ENCODE measurements at regions not wholly inside any gene's neighbourhood (a gene's known extent, or its start where the extent isn't known, plus 50 kb on each side); places are given as distances from the start of the nearest gene placed in this dataset.

GRCh38 chr20:12170406-12170805, 252.7 kb downstream of the BTBD3 start:
- DNase-seq (ENCODE audit: extremely low read depth in 1 of 4, low spot score in 3 of 4) = no peak
- Histone ChIP-seq H3K4me1 (replicated peaks in 1 of 2; ENCODE audit: control insufficient read depth in 2 of 2, insufficient read depth in 2 of 2, low read length in 2 of 2) (no peaks in the 10 kb centered on the region), H4K20me1 (replicated peaks; ENCODE audit: control insufficient read depth, insufficient read depth, low read length) (no peaks in the 10 kb centered on the region), H2AFZ (ENCODE audit: low read depth, low read length) (no peak overlapping the region), H3K4me3 (no peak overlapping the region), H3K79me2 (ENCODE audit: control insufficient read depth, insufficient read depth, low read length) (no peaks in the 10 kb centered on the region), H3K27me3 (ENCODE audit: control insufficient read depth in 2 of 2, insufficient read depth in 2 of 2, low read length in 2 of 2) (no peaks in the 10 kb centered on the region), H3K9me3 (replicated peaks; ENCODE audit: control insufficient read depth, insufficient read depth, low read depth, low read length) (no peaks in the 10 kb centered on the region), H3K9ac (ENCODE audit: insufficient read depth in 1 of 2, low read depth in 2 of 2, low read length in 2 of 2) (no peak overlapping the region), H3K9me1 (ENCODE audit: control insufficient read depth, insufficient read depth, low read length) (no peaks in the 10 kb centered on the region), H3K36me3 (ENCODE audit: control insufficient read depth, insufficient read depth, low read length) (no peaks in the 10 kb centered on the region), H3K4me2 (ENCODE audit: insufficient read depth, low read length) (no peak overlapping the region), H3K27ac (ENCODE audit: extremely low read depth, low read depth, low read length) (no peak overlapping the region)
- ATAC-seq = no peak
- TF ChIP-seq CBFB (CRISPR knock-in tag; IDR thresholded peaks at IDR 0.05) (no peak), TAF7 (tag; IDR thresholded peaks at IDR 0.05) (no peak)
- CTCF ChIA-PET (ENCODE audit: low intra/inter-chr PET ratio) = no interaction called here
- no peak for FAIRE-seq
- in situ Hi-C loops (cut with MboI) (no loop called here), intact Hi-C loops (cut with micrococcal nuclease) (no loop called here)
- 0% methylated on average over 1 of the region's 1 CpG for WGBS (ENCODE audit: insufficient coverage, low coverage, missing lambda C conversion rate)
- no TSS peak for BruUV-seq (replicated peaks)
- POLR2A ChIA-PET = no interaction called here

- in situ Hi-C loops (cut with MboI) (no loop called here), intact Hi-C loops (cut with micrococcal nuclease) (no loop called here)
- Histone ChIP-seq H3K4me3 (no peak overlapping the region), H3K9me3 (replicated peaks; ENCODE audit: control insufficient read depth, insufficient read depth, low read depth, low read length) (no peaks in the 10 kb centered on the region), H3K4me1 (replicated peaks in 1 of 2; ENCODE audit: control insufficient read depth in 2 of 2, insufficient read depth in 2 of 2, low read length in 2 of 2) (no peaks in the 10 kb centered on the region), H3K9ac (ENCODE audit: insufficient read depth in 1 of 2, low read depth in 2 of 2, low read length in 2 of 2) (no peak overlapping the region), H3K9me1 (ENCODE audit: control insufficient read depth, insufficient read depth, low read length) (no peaks in the 10 kb centered on the region), H4K20me1 (replicated peaks; ENCODE audit: control insufficient read depth, insufficient read depth, low read length) (no peaks in the 10 kb centered on the region), H3K36me3 (ENCODE audit: control insufficient read depth, insufficient read depth, low read length) (no peaks in the 10 kb centered on the region), H3K27ac (ENCODE audit: extremely low read depth, low read depth, low read length) (no peak overlapping the region), H3K79me2 (ENCODE audit: control insufficient read depth, insufficient read depth, low read length) (no peaks in the 10 kb centered on the region), H3K4me2 (ENCODE audit: insufficient read depth, low read length) (no peak overlapping the region), H3K27me3 (ENCODE audit: control insufficient read depth in 2 of 2, insufficient read depth in 2 of 2, low read length in 2 of 2) (no peaks in the 10 kb centered on the region), H2AFZ (ENCODE audit: low read depth, low read length) (no peak overlapping the region)
- FAIRE-seq (no peak), DNase-seq (ENCODE audit: extremely low read depth in 1 of 4, low spot score in 3 of 4) (no peak), ATAC-seq (no peak)
- TF ChIP-seq NFATC3 (IDR thresholded peaks at IDR 0.05) = no peak
- TF ChIP-seq BDP1 (IDR thresholded peaks at IDR 0.05; ENCODE audit: insufficient read depth, insufficient read length) = no peak
- TF ChIP-seq NBN (IDR thresholded peaks at IDR 0.05; ENCODE audit: low read depth) = no peak
- TF ChIP-seq ZNF639 (CRISPR knock-in tag; conservative IDR thresholded peaks at IDR 0.05 in 1 of 2, IDR thresholded peaks at IDR 0.05 in 1 of 2) = no peak
- TF ChIP-seq RFX5 (IDR thresholded peaks at IDR 0.05; ENCODE audit: low read depth, low read length) = no peak
- TF ChIP-seq HDAC3 (IDR thresholded peaks at IDR 0.05; ENCODE audit: borderline replicate concordance, partially characterized antibody) = no peak
- TF ChIP-seq STAG1 (CRISPR knock-in tag; IDR thresholded peaks at IDR 0.05; ENCODE audit: borderline replicate concordance) = no peak
- no peak for TF ChIP-seq MCM2 (IDR thresholded peaks at IDR 0.05; ENCODE audit: low read depth)
- TF ChIP-seq ZNF316 (IDR thresholded peaks at IDR 0.05) = no peak
- no peak for TF ChIP-seq ZNF212 (CRISPR knock-in tag; IDR thresholded peaks at IDR 0.05)
- no peak for TF ChIP-seq FOXP4 (CRISPR knock-in tag; IDR thresholded peaks at IDR 0.05; ENCODE audit: borderline replicate concordance)
- POLR2A ChIA-PET = no interaction called here
- no TSS peak for BruUV-seq (replicated peaks)
- WGBS (ENCODE audit: insufficient coverage, low coverage, missing lambda C conversion rate) = 5% methylated on average over 2 of the region's 2 CpGs
- CTCF ChIA-PET (ENCODE audit: low intra/inter-chr PET ratio) = no interaction called here
Observed at GRCh38 chr20:12171923-12172524, 254.3 kb downstream of the BTBD3 start.
